Ovary (tissue), 3 donors: ENCODE measurements at regions not wholly inside any gene's neighbourhood (a gene's known extent, or its start where the extent isn't known, plus 50 kb on each side); places are given as distances from the start of the nearest gene placed in this dataset.

Experiments used
- CTCF ChIP-seq, 3 donors: fragments of 450-650 bp in 2 of 3; fragments of 200-600 bp in 1 of 3; IDR thresholded peaks; one replicate each; pipeline versions ENCODE4 v1.5.1 to v1.8.0; 2016 to 2022; ENCODE audit warnings: antibody characterized with exemption in 3 of 3, mild to moderate bottlenecking in 1 of 3
- EP300 ChIP-seq: sonication (generic); formaldehyde crosslinking; IDR thresholded peaks from one replicate; pipeline ENCODE4 v1.6.1; 2017; ENCODE audit warnings: antibody characterized with exemption
- donor health status: DM: no; HTN: no; CAD: no.

GRCh38 chr5:26237489-26237888 is 800.9 kb downstream of the CDH9 start:
- no peak for TF ChIP-seq CTCF (IDR thresholded peaks at IDR 0.05)
- TF ChIP-seq EP300, result no peak
